ENCODE measurements at regions not wholly inside any gene's neighbourhood (a gene's known extent, or its start where the extent isn't known, plus 50 kb on each side); places are given as distances from the start of the nearest gene placed in this dataset.

DNA sequence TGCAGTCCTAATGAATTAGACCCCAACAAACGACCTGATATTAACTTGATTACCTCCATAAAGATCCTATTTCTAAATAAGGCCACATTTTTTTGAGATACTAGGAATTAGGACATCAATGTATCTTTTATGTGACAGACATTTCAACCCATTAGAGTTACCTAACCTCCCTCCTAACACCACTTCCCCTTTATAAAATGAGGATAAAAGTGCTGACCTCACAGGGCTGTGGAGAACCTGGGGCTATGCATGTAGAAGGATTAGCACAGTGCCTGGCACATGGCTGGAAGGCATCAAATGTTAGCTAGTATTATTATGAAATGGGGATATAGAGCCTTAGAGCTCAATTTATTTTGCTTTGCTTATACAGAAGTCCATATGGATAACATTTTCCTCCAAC is 53.5 kb upstream of the LRRN1 start:
- DNase-seq (ENCODE audit: low spot score), result no peak

DNA sequence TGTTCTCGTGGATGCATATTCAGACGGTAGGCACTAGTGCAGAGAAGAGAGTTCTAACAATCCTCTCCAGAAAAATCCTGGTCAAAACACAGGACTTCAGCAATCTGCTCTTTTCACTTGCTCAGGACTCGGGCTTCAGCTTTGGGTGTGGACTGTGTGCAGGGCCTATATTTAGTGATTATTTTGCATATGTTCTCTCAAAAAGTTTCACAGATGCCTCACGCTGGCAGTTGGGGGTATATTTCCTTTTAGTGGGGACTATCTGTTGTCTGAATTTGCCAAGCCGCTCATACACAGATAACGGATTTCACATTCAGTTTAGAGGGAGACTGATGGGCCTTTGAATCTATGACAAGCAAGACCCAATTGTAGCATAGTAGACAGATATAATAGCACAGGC is 54.4 kb upstream of the LRRN1 start:
- no peak for DNase-seq (ENCODE audit: low spot score)

DNA sequence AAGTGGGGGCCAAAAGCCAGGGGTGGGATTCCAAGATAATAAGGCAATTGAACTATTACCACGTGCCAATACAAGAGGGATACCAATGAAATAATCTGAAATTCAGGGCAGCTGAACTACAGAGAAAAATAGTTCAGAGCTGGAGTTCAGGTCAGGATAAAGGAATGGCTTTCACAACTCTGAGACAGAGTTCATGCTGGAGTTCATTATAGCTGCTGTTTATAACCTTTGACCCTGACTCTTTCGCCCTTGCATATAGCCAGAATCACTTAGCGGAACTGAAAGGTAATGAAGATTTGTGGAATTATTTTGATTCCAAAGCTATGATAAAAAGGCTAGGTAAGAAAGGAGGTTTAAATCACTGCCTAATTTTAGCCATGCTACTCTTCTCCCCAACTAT is 55.5 kb upstream of the LRRN1 start:
- no peak for DNase-seq (ENCODE audit: low spot score)

DNA sequence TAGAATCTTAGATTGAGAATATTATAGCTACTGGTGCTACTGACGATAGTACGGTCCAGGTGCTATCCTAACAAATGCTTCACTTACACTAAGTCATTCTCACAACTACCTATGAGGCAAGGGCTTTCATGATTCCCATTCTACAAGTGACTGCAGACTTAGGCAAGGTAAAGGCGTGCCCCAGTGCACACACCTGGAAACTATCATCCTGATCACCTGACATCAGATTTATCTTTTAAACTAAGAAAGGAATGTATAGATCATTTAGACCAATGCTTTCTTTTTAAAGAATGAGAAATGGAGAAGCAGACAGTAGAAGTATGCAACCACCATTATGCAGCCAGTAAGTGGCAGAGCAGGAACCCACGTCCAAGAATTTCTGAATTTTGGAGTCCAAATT is 59.2 kb upstream of the LRRN1 start:
- no peak for DNase-seq (ENCODE audit: low spot score)

DNA sequence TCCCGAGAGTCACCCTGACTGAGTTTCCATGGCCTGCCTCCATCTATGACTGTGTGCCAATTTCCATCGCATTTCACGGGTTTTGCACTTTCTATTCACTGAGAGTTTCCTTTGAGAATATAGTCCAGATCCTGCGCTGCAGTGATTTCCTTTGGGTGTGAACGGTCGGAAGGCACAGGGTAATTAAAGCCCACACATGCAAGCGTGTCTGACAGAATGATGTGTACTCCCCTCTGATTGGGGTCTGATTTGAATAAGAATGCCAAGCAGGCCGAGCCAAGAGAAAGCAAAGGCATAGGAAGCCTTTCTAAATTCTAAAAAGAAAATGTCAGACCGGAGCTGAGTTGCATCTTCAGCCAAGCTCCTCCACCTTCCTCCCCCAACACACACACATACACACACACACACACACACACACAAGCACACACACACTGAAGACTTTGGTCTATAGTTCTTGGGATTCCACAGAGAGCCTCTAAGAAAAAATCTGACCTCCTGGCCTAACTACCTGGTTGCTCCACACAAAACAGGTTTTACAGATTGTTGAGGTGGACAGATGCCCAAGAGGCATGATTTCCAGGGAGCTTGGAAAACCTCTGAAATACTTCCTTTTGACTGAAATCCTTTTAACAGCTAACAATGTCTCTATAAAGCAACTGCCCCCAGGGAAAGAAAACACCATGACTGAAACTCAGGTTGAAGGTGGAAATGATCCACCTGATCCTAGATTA is 59.7 kb upstream of the LRRN1 start:
- no peak for DNase-seq (ENCODE audit: low spot score)

DNA sequence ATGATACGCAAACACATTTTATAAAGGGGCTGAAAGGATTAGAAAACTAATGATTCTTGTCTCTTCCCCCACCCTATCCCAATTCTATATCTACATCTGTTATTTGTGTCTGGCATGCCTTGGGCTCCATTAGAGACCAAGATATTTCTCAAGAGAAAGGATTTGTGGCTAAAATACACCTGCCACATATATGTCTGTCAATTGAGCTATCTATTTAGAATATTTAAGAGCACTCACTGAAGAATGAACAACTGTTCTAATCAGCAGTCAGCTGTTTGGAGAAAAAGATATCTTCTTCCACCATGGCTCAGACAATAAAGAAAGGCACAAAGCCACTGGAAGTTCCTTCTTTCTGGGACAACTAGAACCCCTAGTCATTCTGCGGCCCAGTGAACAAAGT is 61.7 kb upstream of the LRRN1 start:
- DNase-seq (ENCODE audit: low spot score), result no peak

DNA sequence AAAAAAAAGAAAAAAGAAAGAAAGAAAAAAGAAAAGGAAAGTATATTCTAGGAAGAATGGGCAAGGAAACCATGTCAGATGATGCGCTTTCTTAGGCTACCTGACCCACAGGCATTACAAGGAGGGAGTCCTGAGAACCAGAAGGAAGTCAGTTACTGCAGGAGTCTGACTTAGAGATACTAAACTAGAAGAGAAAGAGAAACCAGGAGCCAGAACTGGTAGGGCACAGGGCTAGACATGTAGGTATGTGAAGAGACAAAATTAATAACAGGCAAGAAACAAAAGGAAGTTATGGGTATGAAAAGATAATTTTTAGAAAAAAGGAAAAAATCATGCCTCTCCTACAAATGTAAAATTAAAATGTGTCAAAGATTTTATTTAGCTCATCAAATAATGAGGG is 63.3 kb upstream of the LRRN1 start:
- no peak for DNase-seq (ENCODE audit: low spot score)

DNA sequence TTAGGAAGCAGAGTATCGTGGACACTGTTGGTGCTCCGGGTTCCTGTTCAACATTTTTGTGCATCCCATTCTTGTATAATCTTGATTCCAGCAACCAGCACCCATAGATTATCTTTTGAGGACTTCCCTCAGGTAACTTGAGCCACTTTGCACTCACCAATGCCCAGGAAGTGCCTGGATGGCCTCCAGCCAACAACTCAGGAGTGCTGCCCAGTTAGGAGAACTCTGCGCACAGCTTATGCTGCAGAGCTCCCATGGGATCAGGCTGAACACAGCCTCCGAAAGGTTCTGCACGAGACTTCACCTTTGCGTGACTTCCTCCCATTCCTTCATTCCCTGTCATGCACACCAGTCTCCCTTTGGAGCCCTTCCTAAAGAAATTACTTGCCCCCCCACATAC is 64.3 kb upstream of the LRRN1 start:
- DNase-seq (ENCODE audit: low spot score), result no peak

DNA sequence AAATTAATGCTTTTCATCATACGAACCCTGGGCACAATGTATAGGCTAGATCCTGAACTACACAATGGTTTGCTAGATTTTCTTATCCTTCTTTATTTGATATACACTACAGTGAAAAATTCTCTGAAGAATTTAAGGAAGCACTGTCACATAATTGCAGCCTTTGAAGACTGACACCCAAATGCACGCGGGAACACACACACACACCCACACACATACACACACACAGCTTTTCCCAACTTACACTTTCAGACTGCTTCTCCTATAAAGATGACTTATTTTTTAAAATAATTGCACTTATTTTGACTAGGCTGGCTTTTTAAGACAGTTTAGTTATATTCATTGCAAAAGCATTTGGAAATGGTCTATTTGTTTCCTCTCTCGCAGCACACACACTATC is 70.0 kb upstream of the LRRN1 start:
- DNase-seq (ENCODE audit: low spot score), result no peak

DNA sequence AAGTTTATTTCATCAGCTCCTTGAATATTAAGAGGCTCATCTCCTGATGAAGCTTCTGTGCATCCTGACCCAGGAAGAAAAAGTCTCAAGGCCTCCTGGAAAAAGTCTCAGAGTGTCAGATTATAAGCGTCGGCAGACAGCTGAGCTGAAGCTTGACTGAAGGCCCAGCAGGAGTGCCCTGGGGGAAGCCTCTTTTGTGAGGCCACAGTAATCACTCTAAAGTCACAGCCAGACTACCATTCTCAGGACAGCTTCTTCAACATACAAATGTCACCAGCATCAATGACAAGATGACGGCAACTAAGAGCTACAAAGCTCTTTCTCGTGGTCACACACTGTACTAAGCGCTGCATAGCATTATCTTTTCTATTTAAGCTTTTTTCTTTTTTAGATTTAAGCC is 72.7 kb upstream of the LRRN1 start:
- no peak for DNase-seq (ENCODE audit: low spot score)

DNA sequence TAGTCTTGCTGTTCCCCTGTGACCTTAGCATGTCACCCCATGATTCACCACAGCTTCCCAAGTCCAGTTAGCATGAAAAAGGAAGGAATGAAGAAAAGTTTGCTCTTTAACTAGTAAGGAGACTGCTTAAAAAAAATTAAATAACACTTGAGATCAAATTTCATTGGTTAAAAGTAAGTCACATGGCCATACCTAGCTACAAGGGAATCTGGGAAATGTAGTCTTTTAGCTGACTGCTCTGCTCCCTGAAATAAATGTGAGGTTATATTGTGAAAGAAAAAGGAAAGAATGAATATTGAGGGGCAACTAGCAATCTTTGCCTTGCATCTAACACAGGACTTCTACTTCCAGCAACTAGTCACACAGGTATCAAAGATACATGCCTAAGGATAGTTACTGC is 84.7 kb upstream of the LRRN1 start:
- DNase-seq (ENCODE audit: low spot score), result no peak

DNA sequence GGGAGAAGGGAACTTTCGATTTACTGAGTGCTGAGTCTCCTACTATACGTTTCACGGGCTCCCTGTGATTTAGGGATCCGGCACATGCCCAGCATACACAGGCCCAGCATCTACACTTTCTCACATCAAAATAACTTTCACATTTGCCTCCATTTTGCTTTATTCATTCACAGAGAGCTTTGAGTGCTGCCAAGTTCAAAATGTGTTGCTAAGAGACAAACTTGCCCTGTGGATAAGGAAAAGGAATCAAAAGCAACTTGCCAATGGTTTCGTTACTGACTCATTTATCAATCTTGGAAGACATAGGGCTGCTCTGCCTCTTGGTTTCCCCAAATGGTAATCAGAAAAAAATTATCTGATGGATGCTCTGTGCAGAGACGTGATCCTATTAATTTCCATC is 86.3 kb upstream of the LRRN1 start:
- DNase-seq (ENCODE audit: low spot score), result no peak

DNA sequence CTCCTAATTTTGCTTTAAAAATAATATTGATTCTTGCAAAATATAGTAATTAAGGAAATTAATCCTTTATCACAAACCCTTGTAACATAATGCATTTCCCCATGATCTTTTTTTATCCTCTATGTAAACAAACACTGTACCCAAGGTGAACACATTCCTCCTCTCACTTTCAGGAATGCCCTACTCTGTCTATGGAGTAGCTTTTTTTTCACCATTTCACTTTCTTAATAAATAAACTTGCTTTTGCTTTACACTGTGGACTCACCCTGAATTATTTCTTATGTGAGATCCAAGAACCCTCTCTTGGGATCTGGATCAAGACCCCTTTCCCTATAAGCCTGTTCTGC is 90.5 kb upstream of the LRRN1 start:
- no peak for DNase-seq (ENCODE audit: low spot score)

DNA sequence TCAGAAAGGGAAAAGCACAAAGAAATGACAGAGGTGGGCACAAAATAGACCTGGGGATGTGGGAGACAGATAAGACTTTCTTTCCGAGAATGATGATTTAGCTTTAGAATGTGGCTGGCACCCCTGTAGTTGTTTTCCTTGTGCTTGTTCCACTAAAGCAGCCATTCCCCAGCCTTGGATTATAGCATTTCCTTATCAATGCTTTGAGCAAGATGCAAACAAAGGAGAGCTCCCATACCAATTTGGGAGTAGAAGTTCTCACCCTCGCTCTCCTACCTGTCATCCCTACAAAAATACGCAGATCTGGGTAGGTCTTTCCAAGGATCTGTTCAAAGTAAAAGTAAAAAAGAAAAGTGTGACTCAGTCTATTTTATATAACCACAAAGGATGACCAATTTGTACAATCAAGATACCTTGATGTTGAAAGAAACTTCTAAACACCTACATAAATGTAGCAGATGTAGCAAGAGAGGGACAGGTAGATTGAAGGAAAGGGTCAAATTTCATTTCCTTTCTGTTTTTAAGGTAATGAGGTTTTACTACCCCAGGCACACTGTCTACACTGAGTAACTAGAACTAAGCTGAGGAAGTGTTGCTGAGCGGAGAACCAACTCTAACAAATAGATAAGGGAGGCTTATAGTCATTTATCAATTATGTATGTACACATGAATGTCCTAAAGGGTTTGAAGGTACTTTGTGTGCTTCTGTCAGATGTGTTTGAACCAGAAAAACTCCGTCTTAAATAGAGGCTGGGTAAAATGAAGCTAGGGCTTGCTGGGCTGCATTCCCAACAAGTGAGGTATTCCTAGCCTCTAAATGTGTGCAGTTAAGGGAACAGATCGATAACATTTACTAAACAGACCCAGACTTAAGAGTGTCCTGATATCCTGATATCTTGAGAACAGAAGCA is 91.1 kb upstream of the LRRN1 start:
- no peak for DNase-seq (ENCODE audit: low spot score)

DNA sequence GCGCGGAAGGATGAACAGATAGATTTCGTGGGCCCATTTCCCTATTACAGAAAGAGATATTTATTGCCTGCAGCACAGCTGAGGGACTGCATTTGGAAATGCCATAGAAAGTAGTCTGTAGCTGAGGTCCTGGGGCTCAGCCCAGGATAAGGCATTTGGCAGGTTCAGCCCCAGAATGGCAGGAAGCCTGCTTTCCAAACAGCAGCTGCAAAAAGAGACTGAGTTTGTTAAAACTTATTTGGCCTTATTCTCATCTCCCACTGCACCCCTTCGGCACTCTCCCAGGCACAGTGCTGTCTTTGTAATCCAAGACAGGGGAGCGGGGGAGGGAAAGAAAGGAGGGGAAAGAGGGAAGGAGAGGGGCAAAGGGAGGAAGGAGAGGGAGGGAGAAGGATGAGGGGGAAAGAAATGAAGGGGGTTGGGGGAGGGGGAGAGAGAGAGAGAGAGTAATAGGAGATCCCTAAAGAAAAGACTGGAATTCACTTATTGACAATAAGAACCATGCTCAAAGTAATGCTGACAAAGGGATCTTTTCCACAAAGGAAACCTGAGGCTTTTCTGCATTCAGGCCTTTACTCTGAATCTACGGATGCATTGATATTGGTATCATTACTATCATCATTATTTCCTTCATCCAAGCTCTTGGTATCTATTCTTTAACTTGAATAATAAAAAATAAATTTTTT is 94.0 kb upstream of the LRRN1 start:
- no peak for DNase-seq (ENCODE audit: low spot score)

DNA sequence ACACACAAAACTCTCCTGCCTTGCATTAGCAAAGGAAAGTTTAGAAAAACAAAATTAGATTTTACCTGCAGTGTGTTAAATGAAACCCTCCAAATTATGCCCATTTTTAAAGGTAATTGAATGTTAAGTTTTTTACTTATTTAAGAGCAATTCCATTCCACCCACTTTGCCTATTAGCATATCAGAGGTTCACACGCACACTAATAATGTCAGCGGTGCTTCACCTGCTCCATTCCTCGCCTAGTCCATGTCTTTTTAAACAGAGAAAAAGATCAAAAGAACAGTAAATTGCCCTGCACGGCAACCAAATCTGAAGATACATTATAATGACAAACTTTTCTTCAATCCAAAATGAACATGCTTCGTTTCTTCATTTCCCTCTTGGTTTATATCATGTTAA is 97.3 kb upstream of the LRRN1 start:
- DNase-seq (ENCODE audit: low spot score), result no peak

DNA sequence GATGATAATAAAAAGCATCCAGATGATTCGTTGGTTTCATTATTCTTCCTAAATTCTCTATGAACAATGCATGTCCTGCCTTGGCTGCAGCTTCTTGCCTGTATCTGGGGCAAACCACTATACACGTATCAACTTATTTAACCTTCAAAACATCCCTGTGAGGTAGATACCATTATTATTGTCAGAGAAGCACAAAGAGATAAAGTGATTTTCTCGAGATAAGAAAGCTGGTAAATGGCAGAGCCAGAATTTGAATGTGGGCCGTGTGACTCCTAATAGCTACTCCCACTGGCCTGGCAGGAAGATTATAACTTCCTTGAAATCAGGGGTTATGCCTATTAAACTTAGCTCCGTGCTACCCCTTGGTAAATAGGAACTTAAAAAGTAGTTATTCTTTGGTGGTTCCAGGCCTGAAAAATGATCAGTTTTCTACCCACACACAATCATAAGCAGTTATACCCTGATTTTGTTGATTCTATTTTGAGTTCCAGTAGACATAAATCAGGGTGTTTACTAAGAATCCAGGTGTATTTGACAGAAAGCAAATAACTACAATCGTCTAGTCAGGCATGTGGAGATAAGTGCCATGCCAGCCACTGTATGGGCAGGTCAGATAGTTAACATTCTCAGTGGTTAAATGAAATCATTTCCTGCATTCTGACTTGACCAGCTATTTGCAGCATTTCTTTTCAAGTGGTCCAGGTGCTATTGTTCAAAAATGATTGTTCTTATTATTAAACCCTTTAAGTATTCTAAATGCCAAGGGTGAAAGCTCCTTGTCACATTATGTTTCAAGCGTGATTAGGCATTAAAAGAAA is 99.2 kb upstream of the LRRN1 start:
- no peak for DNase-seq (ENCODE audit: low spot score)

DNA sequence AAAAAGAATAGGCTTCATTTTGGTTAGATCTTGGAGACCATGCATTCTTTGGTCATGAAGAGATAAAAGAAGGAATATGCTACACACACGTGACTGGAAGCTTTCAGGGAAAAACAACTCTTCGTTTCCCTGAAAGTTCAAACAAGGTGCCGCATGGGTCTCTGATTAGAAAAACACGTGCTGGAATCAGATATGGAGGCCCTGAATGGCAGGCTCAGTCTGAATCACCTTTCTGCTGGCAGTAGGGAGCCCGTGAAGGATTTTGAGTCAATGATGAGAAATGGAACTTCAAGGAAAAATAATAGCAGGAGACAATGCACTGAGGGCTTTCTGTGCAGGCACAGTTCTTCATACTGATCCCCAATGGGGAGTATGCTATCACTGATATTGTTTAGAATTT is 99.8 kb upstream of the LRRN1 start:
- no peak for DNase-seq (ENCODE audit: low spot score)

DNA sequence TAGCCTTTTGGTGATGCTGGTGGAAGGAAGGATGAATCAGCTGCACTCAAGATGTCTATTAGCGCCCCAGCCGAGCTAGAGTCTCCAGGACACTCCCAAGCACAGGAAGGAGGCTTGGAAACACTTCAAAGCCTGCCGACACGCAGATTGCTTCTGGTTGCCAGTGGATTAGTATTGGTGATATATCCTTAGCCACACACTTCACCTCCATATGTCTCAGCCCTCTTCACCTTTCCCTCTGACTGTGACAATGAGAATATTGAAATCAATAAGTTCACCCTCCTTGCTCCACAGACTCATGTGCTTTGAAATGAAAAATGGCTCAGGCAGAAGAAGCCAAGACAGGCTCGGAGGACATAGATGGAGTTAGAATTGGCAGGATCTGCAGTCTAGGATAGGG is 102.9 kb upstream of the LRRN1 start:
- DNase-seq (ENCODE audit: low spot score), result no peak

DNA sequence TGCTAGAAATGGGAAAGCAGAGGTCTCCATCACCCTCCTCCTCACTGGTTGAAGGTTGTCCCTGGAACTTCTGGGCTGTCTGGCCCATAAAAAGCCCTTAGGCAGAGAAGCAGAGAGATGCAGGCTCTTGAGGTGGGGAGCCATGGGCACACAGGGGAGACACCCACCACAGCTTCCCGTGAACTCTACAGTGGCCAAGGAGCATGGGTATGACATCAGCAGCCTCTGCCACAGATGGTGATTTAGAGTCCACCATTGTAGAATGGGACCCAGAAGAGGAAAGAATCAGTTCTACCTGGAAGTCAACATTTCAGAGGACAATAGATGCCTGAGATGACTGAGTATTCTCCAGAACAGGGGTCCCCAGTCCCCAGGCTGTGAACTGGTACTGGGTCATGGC is 105.6 kb upstream of the LRRN1 start:
- no peak for DNase-seq (ENCODE audit: low spot score)

DNA sequence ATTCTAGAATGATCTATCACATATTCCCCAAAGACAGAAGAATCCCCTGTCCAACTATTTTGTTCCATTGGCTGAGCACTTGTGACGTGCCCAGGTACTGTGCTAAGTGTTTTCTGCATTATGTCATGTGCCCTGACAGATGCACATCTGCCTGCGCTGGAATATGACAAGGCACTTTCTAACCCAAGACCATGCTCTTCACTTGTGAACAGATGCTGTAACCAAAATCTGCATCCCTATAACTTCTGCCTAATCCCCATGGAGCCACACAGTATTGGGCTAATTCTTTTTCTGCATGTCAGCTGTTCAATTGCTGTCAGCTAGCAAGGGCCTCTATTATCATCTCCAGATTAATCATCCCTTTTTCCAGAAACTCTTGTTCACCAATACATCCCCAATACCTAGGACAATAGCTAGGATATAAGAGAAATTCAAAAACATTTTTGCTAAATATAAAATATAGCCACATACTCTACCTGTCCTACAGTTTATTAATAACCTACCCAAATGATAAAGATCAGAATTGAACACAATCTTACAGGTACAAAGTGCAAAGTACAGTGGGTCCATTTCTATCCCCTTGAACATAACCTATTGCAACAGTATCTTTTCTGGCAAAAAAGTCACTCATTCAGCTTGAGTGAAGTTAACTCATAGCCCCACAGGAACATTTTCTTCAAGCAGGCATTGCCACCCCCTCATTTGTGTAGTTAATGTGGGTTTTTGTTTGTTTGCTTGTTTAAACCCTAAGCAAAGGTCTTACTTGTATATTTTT is 109.4 kb upstream of the LRRN1 start:
- DNase-seq (ENCODE audit: low spot score), result no peak

Data from LoVo (cell line).